ENCODE measurements at regions not wholly inside any gene's neighbourhood (a gene's known extent, or its start where the extent isn't known, plus 50 kb on each side); places are given as distances from the start of the nearest gene placed in this dataset.

- TF ChIP-seq ZNF70 (CRISPR knock-in tag; IDR thresholded peaks at IDR 0.05) (no peak), GLIS3 (CRISPR knock-in tag; IDR thresholded peaks at IDR 0.05) (no peak), ISL1 (CRISPR knock-in tag; IDR thresholded peaks at IDR 0.05) (no peak)
These were observed 349.0 kb downstream of the CMPK2 start for GRCh38 chr2:6516674-6517073.

All from SK-N-SH treated with all-trans-retinoic acid at 6 μM for 48 hours (cell line).